Transverse colon (tissue), 4 donors: ENCODE measurements at regions not wholly inside any gene's neighbourhood (a gene's known extent, or its start where the extent isn't known, plus 50 kb on each side); places are given as distances from the start of the nearest gene placed in this dataset.
A peak's percentile ranks its signal among the peaks of the same experiment; 100 is the strongest.

ENCODE experiments used
- DNase-seq: peaks from one replicate; pipeline ENCODE4 v3.0.0-alpha.2; 2019
- H3K27ac ChIP-seq, 4 donors: fragments of 200-600 bp; sonication (generic); 2 replicates each; pipeline ENCODE4 v1.5.1; 2016 to 2018; ENCODE audit warnings: inconsistent platforms in 4 of 4
- H3K27me3 ChIP-seq: fragments of 200-600 bp; sonication (generic); 2 replicates; pipeline ENCODE4 v1.5.1; 2017; ENCODE audit warnings: inconsistent platforms
- H3K36me3 ChIP-seq, 4 donors: fragments of 200-600 bp; sonication (generic); 2 replicates each; pipeline ENCODE4 v1.5.1; 2017 to 2019; ENCODE audit warnings: inconsistent platforms in 4 of 4
- H3K4me1 ChIP-seq, 4 donors: fragments of 200-600 bp; sonication (generic); 2 replicates each; pipeline ENCODE4 v1.5.1; 2017 to 2020; ENCODE audit warnings: inconsistent platforms in 4 of 4
- H3K4me3 ChIP-seq, 4 donors: fragments of 200-600 bp; sonication (generic); 1 replicate in 1 of 4; 2 replicates in 3 of 4; pipeline versions ENCODE4 v1.5.1 to v1.6.1; 2017 to 2019; ENCODE audit warnings: inconsistent platforms in 4 of 4
- H3K9me3 ChIP-seq, 2 donors: fragments of 200-600 bp; sonication (generic); 2 replicates each; pipeline ENCODE4 v1.5.1; 2017 to 2019; ENCODE audit warnings: inconsistent platforms in 2 of 2
- CTCF ChIP-seq, 5 experiments: fragments of 200-600 bp in 3 of 5; fragments of 450-650 bp in 2 of 5; sonication (generic) in 3 of 5; IDR thresholded peaks; 1 replicate in 2 of 5; 2 replicates in 3 of 5; pipeline ENCODE4 v1.5.1; 2016 to 2017; ENCODE audit warnings: antibody characterized with exemption in 5 of 5, inconsistent platforms in 3 of 5, mild to moderate bottlenecking in 2 of 5, moderate library complexity in 1 of 5
- EP300 ChIP-seq: sonication (generic); formaldehyde crosslinking; IDR thresholded peaks from one replicate; pipeline ENCODE4 v1.6.1; 2017; ENCODE audit warnings: antibody characterized with exemption, low read depth
- POLR2A ChIP-seq: fragments of 450-650 bp; IDR thresholded peaks from one replicate; pipeline ENCODE4 v1.6.1; 2016; ENCODE audit warnings: antibody characterized with exemption, mild to moderate bottlenecking, moderate library complexity
- POLR2AphosphoS5 ChIP-seq, 3 donors: sonication (generic); formaldehyde crosslinking; IDR thresholded peaks; one replicate each; pipeline ENCODE4 v1.6.1; 2016; ENCODE audit warnings: antibody characterized with exemption in 3 of 3
- WGBS, 2 donors: methylation state at CpG; one replicate each; pipeline ENCODE4 v1.1.5; 2018; ENCODE audit warnings: low coverage in 1 of 2; 5-methylcytosine and 5-hydroxymethylcytosine counted together
- in situ Hi-C, 4 donors: fragments of 200-750 bp; cut with MboI; loops; one replicate each; pipeline versions ENCODE4 v1.15.0 to v1.15.1; 2017; ENCODE audit warnings: low sequenced_read_pairs in 3 of 4, low pct_ligation_motif_present in 1 of 4, low pct_unique_long_range_greater_than_20kb in 1 of 4
- intact Hi-C: fragments of 100-400 bp; cut with DNase I; formaldehyde crosslinking; loops from one replicate; pipeline ENCODE4 v1.15.1; 2023; ENCODE audit warnings: low total_unique reads

GRCh38 chr2:22904126-22904684 lies 480.8 kb upstream of the KLHL29 start:
- DNase-seq = peak; percentile 18
- no peaks in the 10 kb centered on the region for H3K27me3 ChIP-seq
- WGBS, 2 donors = 76 to 90% methylated on average over 2 to 6 of the region's 6 CpGs

DNA sequence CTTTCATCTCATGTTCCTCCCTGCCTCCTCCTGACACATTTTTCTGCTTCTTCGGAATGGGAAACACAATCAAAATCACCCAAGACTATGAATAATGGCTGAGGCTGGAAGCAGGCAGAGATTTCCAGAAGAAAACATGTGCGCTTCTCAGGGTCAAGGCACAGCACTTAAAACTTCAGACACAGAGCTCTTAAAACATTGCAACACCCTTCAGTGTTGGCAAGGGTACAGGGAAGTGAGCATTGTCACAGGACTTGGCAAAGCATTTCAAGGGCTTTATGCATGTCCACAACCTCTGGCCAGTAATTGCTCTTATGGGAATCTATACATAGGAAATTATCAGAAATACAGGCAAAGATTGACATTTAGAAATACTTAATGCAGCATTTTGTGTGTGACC lies 477.6 kb upstream of the KLHL29 start:
- Histone ChIP-seq H3K9me3 (no peaks in the 10 kb centered on the region), H3K4me3 (no peak overlapping the region), H3K36me3 (no peaks in the 10 kb centered on the region), H3K4me1 (no peaks in the 10 kb centered on the region), H3K27ac (no peak overlapping the region), H3K27me3 (no peaks in the 10 kb centered on the region)
- intact Hi-C loops = no loop called here
- 71 to 88% methylated on average over 2 of the region's 2 CpGs for WGBS, 2 donors
- DNase-seq = peak; percentile 12
- no peak for TF ChIP-seq POLR2AphosphoS5 (IDR thresholded peaks at IDR 0.05)
- TF ChIP-seq EP300 = no peak
- no peak for TF ChIP-seq CTCF (IDR thresholded peaks at IDR 0.05)
- no peak for TF ChIP-seq POLR2A
- in situ Hi-C loops = no loop called here

More at GRCh38 chr2:22904126-22904684, 480.8 kb upstream of the KLHL29 start:
- no peaks in the 10 kb centered on the region for H3K9me3 ChIP-seq
- no peaks in the 10 kb centered on the region for H3K4me1 ChIP-seq
- intact Hi-C loops (no loop called here), in situ Hi-C loops (no loop called here)
- TF ChIP-seq POLR2AphosphoS5 (IDR thresholded peaks at IDR 0.05) (no peak), CTCF (IDR thresholded peaks at IDR 0.05) (peak; percentile 30 to 48 (median 45))
- no peak overlapping the region for H3K4me3 ChIP-seq
- no peaks in the 10 kb centered on the region for H3K36me3 ChIP-seq
- H3K27ac ChIP-seq = no peak overlapping the region

DNA sequence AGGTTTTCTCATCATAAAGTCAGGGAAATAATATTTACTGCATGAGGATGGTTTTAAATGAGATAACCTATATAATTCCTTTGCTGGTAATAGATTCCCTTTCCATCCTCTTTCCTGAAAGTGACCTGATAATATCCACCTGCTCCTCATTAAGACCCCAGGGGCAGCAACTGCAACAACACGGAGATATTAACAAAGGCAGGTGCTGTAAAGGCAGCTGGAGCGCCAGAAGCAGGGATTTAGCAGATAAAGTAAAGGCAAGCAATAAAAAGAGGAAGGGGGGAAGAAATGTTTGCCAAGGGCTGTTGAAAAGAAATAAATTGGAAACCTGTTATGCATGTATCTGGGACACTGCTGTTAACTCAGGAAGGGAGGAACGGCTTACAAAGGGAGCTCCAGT lies 472.6 kb upstream of the KLHL29 start:
- no peak overlapping the region for H3K27ac ChIP-seq
- intact Hi-C loops (no loop called here), in situ Hi-C loops (no loop called here)
- no peaks in the 10 kb centered on the region for H3K36me3 ChIP-seq
- no peak overlapping the region for H3K4me3 ChIP-seq
- no peaks in the 10 kb centered on the region for H3K9me3 ChIP-seq
- H3K27me3 ChIP-seq = no peaks in the 10 kb centered on the region
- TF ChIP-seq POLR2A = no peak
- no peak for TF ChIP-seq POLR2AphosphoS5 (IDR thresholded peaks at IDR 0.05)
- TF ChIP-seq EP300 = no peak
- no peaks in the 10 kb centered on the region for H3K4me1 ChIP-seq
- 38 to 55% methylated on average over 3 of the region's 3 CpGs for WGBS, 2 donors
- no peak for DNase-seq

DNA sequence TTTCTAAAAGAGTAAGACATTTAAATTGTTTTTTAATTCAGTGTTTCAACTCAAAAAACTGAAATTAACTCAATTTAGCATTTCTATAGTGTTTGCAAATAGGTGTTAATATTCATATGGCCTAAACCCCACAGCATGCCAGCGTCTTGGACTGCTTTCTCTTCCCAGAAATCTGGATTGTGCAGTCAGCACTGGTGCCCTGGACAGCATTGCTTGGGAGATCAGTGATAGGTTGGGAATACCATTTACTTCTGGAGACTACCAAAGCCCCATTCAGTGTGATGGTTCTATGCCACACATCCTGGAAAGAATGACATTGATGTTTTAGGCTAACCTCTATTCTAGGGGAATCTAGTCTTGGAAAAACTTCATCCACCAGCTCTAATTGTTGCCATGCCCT lies 455.0 kb upstream of the KLHL29 start:
- Histone ChIP-seq H3K27me3 (no peaks in the 10 kb centered on the region), H3K4me1 (peaks cover 0 to 12% (median 0%) of the 10 kb centered on the region in 4 donors), H3K36me3 (no peaks in the 10 kb centered on the region), H3K9me3 (no peaks in the 10 kb centered on the region), H3K4me3 (no peak overlapping the region), H3K27ac (no peak overlapping the region)
- TF ChIP-seq POLR2AphosphoS5 (IDR thresholded peaks at IDR 0.05) (no peak), CTCF (IDR thresholded peaks at IDR 0.05) (no peak), EP300 (no peak), POLR2A (no peak)
- DNase-seq = no peak
- 74 to 85% methylated on average over 1 of the region's 1 CpG for WGBS, 2 donors
- intact Hi-C loops = no loop called here
- in situ Hi-C loops = no loop called here

GRCh38 chr2:22930781-22931180 lies 454.2 kb upstream of the KLHL29 start:
- 59 to 80% methylated on average over 1 to 6 of the region's 6 CpGs for WGBS, 2 donors
- DNase-seq = peak; percentile 8

More at GRCh38 chr2:22930781-22931180, 454.2 kb upstream of the KLHL29 start:
- Histone ChIP-seq H3K4me1 (peaks cover 0 to 12% (median 0%) of the 10 kb centered on the region in 4 donors), H3K36me3 (no peaks in the 10 kb centered on the region), H3K27ac (no peak overlapping the region), H3K4me3 (no peak overlapping the region), H3K27me3 (no peaks in the 10 kb centered on the region), H3K9me3 (no peaks in the 10 kb centered on the region)
- intact Hi-C loops = no loop called here
- TF ChIP-seq CTCF (IDR thresholded peaks at IDR 0.05) (no peak), POLR2A (no peak)
- in situ Hi-C loops = no loop called here
